C4-2B (cell line): ENCODE measurements at regions not wholly inside any gene's neighbourhood (a gene's known extent, or its start where the extent isn't known, plus 50 kb on each side); places are given as distances from the start of the nearest gene placed in this dataset.
"Not testable (repeated sequence)": the region's sequence is repeated elsewhere in the genome, so short reads cannot be mapped to it uniquely, and the experiment has no call there.

ENCODE experiments used
- H3K27ac ChIP-seq: fragments of 450-650 bp; 2 replicates; pipeline ENCODE4 v1.5.1; 2017
- ZFX ChIP-seq: fragments of 450-650 bp; IDR thresholded peaks from 2 replicates; pipeline ENCODE4 v1.6.1; 2017
- TF ChIP-seq, protein P1 (sequence below): fragments of 450-650 bp; conservative IDR thresholded peaks from 2 replicates; pipeline ENCODE4 v1.5.1; 2017; ENCODE audit warnings: mild to moderate bottlenecking

DNA sequence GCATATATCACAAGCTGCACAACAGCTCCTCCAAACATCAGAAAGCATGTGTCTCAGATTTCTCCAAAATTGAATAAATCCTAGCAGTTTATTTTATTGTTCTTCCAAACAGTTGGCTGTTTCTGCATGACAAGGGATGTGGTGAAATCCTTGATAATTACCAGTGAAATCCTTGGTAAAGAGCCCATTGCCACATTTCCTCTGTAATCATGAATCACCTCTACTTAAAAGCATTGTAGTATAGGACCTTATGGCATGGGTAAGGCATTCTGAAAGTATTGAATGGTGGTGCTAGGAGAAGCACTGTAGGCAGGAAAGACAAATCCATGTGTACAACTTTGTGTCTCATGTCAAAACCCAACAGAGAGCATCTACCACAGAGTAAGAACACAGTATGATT lies 135.8 kb upstream of the NDST3 start:
- H3K27ac ChIP-seq, result no peak overlapping the region
- no peak for TF ChIP-seq ZFX
- TF ChIP-seq, protein P1, sequence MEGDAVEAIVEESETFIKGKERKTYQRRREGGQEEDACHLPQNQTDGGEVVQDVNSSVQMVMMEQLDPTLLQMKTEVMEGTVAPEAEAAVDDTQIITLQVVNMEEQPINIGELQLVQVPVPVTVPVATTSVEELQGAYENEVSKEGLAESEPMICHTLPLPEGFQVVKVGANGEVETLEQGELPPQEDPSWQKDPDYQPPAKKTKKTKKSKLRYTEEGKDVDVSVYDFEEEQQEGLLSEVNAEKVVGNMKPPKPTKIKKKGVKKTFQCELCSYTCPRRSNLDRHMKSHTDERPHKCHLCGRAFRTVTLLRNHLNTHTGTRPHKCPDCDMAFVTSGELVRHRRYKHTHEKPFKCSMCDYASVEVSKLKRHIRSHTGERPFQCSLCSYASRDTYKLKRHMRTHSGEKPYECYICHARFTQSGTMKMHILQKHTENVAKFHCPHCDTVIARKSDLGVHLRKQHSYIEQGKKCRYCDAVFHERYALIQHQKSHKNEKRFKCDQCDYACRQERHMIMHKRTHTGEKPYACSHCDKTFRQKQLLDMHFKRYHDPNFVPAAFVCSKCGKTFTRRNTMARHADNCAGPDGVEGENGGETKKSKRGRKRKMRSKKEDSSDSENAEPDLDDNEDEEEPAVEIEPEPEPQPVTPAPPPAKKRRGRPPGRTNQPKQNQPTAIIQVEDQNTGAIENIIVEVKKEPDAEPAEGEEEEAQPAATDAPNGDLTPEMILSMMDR, result no peak

DNA sequence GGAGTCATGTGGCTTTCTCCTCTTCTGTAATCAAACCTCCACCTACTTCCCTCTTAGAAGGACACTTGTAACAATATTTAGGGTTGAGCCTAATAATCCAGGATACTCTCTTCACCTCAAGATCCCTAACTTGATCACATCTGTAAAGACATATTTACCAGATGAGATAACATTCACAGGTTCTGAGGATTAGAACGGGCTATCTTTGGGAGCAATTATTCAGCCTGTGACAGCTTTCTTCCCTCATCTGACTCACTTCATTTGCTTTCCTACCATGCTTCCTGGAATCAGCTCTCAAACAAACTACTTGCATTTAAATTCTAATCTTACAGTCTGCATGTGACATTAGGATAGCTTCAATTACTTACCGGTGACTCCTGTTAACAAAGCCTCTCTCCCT lies 133.5 kb upstream of the NDST3 start:
- H3K27ac ChIP-seq, result no peak overlapping the region
- no peak for TF ChIP-seq ZFX
- TF ChIP-seq, protein P1, result no peak

DNA sequence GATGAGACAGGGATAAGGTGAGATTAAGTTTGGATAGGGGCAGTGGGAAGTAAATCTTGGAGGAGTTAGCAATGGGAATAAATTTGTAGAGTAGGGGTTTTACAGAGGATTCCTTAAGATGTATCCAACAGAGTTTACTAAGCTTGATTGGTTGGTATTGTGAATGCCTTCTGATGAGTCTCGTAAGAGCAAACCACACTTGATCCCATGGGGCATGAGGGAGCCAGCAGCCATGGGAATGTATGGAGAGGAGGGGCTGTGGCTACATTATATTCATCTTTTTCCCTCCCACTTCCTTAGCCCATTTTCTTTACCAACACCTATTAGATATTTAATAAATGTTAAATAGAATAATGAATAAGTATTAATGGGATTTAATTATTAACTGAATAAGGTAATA lies 126.6 kb upstream of the NDST3 start:
- TF ChIP-seq ZFX, result no peak
- TF ChIP-seq, protein P1, result no peak

DNA sequence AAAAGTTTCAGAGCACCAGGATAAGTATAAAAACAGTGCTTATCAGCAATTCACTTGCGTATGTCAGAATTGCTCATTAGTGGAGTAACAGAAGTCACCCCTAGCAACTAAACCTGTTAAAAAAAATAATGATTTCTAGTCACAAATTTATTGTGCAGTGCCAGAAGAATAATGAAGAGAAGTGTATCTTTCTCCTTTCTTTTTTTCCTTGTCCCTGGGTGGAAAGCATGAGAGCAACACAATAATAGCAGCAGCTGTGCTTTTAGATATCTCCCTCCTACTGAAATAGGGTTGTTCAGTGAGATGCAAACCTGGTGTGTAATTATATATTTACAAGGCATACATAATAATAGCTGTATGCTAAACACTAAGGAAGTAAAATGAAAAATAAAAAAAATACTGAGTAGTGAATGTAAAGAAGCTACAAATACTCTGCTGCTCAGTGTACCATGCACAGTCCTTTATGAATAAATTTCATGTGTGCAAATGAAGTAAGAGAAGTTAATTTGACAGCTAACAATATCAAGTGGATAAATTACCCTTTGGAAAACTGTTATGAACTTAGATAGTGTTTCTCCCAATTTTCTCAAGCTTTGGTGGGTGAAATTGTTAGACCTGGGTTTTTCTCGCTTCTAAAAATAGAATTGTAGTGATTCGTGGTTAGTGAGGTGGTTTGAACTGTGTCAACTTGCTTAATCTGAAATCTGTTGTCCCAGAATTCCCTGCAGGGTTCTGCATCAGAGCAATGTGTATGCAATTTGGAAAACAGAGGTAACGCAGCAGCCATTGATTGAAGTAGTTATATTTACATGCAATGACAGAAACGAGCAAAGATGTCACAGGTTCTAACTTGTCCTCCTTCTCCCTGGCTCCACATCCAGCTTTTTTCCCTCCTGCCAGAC lies 125.7 kb upstream of the NDST3 start:
- TF ChIP-seq, protein P1, result no peak
- no peak for TF ChIP-seq ZFX
- H3K27ac ChIP-seq, result no peak overlapping the region

More for the DNA sequence above, 126.6 kb upstream of the NDST3 start:
- H3K27ac ChIP-seq, result no peak overlapping the region

DNA sequence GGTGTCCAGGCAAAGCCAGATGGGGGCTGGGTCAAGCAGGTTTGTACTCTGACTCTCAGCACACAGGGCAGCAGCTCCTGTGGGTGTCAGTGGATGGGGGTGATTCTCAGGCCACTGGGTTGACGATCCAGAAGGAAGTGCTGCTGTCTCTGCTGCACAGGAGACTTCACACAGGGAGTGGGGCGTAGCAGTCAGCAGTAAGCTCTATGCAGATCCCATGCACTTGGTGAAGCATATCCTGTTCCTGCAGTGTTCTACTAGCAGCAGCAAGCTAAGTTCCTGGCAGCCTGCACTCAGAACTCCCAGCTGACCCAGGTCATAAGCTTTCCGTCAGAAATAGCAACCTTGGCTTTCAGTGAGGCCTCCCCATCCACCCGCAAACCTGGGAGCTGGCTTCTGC lies 117.6 kb upstream of the NDST3 start:
- H3K27ac ChIP-seq, result no peak overlapping the region
- no peak for TF ChIP-seq ZFX
- TF ChIP-seq, protein P1, result no peak

DNA sequence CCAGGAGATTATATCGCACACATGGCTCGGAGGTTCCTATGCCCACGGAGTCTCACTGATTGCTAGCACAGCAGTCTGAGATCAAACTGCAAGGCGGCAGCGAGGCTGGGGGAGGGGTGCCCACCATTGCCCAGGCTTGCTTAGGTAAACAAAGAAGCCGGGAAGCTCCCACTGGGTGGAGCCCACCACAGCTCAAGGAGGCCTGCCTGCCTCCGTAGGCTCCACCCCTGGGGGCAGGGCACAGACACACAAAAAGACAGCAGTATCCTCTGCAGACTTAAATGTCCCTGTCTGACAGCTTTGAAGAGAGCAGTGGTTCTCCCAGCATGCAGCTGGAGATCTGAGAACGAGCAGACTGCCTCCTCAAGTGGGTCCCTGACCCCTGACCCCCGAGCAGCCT lies 112.0 kb upstream of the NDST3 start:
- H3K27ac ChIP-seq, result not testable (repeated sequence)

DNA sequence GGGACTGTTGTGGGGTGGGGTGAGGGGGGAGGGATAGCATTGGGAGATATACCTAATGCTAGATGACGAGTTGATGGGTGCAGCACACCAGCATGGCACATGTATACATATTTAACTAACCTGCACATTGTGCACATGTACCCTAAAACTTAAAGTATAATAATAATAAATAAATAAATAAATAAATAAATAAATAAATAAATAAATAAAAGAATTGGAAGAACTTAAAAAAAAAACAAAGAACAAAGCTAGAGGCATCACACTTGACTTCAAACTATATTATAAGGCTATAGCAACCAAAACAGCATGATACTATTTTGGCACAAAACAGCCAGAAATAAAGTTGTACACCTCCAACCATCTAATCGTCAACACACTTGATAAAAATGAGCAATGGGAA lies 106.5 kb upstream of the NDST3 start:
- H3K27ac ChIP-seq, result not testable (repeated sequence)

DNA sequence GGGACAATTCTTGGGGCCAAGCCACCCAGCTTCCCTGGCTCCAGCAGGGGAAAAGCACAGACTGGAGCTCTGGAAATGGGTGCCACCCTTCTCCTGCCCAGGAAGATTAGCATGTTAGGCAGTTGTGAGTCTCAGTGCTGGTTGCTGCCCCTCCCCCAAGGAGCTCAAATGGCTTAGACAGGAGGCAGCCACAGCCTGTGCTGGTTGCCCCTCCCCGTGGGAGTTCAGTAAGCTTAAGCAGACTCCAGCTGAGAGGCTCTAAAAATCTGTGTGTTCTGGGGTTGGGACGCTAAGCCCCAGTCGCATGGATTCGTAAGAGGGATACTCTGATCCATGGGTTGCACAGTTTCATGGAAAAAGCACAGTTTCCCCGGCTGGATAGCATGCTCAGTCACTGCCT lies 92.7 kb upstream of the NDST3 start:
- TF ChIP-seq, protein P1, result no peak
- no peak for TF ChIP-seq ZFX
- no peak overlapping the region for H3K27ac ChIP-seq
